HG03064 (cell line): ENCODE measurements at regions not wholly inside any gene's neighbourhood (a gene's known extent, or its start where the extent isn't known, plus 50 kb on each side); places are given as distances from the start of the nearest gene placed in this dataset.
"Not testable (repeated sequence)": the region's sequence is repeated elsewhere in the genome, so short reads cannot be mapped to it uniquely, and the experiment has no call there.

Experiments used
- ATAC-seq: cut with Tn5 transposase; IDR thresholded peaks from one replicate; pipeline ENCODE4 v1.9.1; 2021; ENCODE audit warnings: low read depth; ENCODE audit not compliant: unreplicated experiment

DNA sequence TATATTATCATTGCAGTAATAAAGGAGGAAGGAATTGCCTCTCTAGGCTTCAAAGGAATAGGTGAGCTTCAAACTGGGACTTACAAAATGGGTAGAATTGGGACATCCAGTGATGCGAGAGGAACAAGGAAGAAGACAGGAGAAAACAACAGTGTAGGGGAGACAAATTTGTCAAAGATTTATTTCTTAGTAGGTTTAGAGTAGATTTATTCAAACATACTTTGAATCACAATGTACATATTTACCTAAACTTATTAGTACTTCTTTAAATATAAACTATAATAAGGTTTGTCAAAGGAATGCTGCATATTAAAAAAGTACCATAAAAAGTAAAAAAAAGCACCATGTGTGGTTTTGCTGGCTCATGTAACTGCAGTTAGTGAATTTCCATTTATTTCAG is 161.4 kb upstream of the CDH2 start:
- no peak for ATAC-seq

DNA sequence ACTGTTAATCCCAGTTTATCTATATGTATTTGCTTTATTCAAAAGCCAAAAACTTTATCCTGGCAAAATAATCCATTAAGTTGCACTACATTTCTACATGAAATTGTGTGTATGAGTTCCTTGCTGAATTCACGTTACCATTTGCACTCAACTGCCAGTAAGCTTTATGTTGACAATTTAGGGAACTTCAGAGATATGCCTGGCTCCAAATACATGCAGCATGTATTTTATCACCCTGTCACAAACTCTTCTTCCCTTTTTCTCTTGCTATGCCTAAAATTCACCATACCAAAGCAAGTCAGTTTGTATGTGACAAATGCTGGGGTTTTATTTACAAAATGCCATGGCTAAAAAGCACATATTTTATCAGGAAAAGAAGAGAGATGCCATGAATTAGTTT is 157.6 kb upstream of the CDH2 start:
- ATAC-seq, result no peak

DNA sequence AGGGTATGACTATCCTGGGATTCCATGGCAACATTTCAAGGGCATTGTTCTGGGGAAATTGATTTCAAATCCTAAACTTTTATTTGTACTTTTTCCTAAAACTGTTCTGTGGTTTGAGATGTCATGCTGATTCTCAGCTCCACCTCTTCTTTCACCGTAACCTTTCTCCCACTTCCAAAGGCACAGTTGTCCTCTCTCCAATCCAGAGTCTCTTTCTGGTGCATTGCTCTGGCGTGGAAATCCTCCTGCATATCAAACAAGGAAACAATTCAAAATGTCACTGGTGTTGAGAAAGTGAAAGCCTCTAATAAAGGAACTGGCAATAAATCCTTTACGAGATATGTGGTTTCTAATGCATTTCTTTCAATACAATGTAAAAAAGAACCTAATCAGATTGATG is 155.1 kb upstream of the CDH2 start:
- no peak for ATAC-seq

DNA sequence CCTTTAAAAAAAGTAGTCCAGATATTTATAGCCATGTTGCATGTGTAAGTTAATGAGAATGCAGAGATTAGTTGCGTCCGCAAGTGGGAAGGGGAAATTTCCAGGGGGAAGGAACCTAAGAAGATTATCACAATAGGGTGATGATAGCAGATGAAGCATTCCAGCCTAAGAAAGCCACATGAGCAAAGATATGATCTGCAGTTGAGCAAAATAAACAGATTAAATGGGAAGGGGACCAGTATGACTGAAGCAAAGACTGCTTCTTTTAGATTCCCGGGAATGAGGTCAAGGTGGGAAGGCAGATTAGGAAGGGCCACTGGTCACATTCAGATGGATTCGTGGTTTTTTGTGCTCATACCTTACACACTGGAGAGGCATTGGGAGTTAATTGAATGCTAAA is 154.6 kb upstream of the CDH2 start:
- ATAC-seq, result no peak

DNA sequence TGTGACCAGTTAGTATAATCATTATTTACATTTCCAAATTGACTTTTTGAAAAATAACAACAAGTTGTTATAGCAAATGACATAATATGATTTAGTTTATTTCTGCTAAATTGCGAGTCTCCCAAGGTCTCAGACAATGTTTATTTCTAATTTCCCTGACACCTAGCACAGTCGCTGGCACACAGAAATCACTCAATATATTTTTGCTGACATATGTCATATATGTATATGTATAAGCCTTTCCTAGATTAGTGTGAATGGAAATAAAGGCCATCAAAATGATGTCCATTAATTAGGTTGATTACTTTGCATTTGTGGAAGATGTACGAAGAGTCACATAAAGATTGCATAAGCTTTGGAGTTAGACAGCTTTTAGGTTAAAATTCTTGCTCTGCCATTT is 136.7 kb upstream of the CDH2 start:
- no peak for ATAC-seq

DNA sequence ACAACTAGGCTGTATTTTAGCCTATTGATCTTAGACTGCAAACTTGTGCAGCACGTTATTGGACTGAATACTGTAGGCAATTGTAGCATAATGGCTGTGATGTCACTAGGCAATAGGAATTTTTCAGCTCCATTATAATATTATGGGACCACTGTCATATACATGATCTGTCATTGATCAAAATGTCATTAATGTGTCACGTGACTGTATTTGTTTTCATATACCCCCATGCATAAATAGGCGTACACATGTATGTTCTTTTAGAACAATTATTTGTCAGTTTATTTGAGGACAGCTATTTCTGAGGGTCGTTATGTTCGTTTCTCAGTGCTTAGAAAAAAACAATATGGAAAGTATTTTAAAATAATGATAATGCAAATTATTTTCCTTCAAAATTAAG is 111.9 kb upstream of the CDH2 start:
- no peak for ATAC-seq

DNA sequence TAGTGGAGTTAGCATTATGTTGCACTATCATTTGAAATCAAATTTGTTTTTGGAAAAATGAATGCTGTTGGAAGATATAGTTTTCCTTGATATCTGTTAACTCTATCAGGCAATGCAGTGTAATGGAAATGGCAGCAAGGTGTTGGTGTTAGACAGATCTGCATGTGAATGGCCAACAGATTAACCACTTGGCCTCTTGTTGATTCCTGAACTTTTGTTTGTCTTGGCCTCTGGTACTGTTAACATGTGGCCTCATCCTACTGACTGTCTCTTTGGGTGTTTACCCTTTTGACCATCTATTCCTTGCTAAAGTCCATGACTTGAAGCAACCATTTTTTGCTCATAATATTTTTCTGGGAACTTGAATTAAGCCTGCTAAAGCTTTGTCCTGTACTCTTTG is 110.2 kb upstream of the CDH2 start:
- no peak for ATAC-seq

DNA sequence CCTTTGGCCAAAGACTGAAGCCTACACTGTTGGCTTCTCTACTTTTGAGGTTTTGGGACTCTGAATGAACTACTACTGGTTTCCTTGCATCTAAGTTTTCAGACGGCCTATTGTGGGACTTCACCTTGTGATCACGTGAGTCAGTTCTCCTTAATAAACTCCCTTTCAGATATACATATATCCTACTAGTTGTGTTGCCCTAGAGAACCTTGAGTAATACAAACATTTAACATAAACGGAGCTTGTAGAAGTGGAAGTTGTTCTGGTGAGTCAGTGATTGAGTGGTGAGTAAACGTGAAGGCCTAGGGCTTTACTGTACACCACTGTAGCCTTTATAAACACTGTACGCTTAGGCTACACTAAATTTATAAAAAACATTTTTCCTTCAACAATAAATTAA is 107.2 kb upstream of the CDH2 start:
- no peak for ATAC-seq

DNA sequence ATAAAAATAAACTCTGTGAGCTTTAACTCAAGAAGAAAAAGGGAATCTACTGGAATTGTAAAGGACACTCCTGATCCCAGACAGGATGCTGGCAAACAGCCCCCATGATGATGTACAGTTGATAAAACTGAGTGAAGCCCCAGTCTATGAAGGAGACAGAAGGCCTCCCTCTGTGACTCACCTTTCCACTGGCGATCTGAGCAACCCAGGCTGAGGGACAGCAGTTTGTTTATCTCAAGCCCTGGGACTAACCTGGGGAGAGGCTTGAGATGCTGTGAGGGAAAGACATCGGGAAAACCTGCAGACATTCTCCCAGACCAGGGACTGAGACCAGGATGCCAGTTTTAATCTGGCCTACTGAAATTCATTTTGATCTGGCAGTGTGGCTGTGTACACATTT is 104.5 kb upstream of the CDH2 start:
- ATAC-seq, result no peak

DNA sequence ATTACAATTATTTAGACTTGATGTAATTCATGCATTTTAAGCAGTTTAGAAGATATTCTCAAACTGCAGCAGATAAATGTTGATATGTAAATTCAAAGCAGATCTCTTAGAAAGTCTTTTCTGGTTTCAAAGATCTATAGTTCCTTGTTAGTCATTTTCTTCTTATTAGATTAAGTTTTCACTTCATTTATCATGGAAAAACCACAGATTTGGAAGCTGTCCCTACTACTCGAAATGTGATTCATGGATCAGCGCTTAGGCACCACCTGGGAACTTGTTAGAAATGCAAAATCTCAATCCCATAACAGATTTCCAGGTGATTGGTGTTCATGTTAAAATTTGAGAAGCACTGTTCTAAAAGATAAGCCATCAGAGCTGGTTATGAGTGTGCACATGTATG is 92.8 kb upstream of the CDH2 start:
- ATAC-seq, result no peak

DNA sequence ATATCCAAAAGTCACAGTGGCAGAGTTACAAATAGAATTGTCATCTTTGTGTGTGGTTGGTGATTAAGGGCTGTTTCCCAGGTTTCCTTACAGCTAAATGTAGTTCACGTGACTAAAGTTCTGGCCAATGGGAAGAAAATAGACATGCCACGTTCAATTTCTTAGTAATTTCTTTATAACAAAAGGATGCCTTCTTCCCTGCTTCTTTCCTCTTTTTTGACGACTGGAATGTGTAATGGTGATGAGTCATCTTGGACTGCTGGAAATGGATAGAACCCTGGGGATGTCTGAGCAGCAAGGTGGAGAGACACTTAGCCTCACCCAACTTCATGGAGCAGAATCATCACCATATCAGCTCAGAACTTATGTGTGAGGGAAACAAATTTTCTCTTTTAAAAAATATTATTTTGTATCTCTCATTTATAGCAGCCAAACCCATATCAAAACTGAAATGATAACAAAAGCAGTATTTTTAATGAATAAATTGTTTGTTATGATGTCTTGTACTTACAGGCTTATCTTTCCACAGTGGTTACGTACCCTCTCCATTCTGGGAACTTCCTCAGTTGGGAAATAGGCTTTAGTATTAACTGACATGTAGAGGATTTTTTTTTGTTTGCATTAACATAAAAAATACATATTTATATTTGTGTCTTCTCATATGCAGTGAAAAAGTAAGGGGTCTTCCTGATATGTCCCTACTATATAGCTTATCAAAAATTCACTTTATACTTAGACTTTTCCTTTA is 91.1 kb upstream of the CDH2 start:
- no peak for ATAC-seq

DNA sequence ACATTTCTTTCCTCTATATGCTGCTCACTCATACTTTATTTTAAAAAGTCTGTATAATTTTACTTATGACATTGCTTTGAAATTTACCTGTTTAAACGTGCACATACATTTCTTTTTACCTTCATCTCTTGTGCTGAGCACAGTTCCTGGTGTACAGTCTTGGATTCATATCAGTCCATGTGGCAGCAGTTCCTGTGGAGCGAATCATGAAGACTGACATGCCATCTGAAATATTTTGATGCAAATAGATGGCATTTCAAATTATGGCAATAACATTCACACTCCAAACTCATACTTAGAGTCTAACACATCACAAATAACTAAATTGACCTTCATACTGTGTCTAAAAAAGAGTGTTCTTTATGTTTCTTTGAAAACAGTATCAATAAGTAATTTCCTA is 90.3 kb upstream of the CDH2 start:
- ATAC-seq, result no peak

DNA sequence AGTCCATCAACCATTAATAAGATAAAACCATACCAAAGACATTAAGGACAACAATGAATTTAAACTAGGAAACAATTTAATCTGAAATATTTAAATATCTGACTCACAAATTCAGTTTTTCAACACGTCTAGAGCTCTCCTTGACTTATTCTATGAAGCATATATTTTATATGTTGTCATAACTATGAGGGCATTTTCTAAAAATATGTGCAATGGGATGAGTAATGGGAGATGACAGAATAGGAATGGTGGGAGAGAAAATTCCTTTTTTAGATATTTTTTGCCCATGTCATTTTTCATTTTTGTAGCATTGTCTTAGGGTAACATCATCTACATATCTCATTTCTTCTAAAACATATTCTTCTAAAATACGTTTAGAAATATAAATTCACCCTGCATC is 79.2 kb upstream of the CDH2 start:
- no peak for ATAC-seq

DNA sequence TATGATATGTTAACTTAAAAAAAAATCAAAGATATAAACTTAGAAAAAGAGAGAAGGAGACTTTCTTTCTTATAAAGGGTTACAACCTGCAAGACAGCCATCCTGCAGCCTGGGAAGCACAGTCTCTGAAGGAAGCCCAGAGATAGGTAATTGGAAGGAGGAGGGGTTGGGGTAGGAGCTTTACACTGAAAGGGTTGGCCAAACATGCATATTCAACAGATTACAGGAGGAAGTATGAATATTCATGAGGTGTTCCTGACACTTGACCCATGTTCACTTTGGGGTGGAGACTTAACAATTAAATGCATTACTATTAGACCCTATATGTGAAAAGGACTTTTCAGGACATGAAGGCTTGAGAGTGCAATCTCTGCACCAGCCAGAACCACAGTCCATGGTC is 71.7 kb upstream of the CDH2 start:
- ATAC-seq, result no peak

DNA sequence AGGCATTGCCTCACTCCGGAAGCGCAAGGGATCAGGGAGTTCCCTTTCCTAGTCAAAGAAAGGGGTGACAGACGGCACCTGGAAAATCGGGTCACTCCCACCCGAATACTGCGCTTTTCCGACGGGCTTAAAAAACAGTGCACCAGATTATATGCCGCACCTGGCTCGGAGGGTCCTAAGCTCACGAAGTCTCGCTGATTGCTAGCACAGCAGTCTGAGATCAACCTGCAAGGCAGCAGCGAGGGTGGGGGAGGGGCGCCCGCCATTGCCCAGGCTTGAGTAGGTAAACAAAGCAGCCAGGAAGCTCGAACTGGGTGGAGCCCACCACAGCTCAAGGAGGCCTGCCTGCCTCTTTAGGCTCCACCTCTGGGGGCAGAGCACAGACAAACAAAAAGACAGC is 63.7 kb upstream of the CDH2 start:
- ATAC-seq, result not testable (repeated sequence)

DNA sequence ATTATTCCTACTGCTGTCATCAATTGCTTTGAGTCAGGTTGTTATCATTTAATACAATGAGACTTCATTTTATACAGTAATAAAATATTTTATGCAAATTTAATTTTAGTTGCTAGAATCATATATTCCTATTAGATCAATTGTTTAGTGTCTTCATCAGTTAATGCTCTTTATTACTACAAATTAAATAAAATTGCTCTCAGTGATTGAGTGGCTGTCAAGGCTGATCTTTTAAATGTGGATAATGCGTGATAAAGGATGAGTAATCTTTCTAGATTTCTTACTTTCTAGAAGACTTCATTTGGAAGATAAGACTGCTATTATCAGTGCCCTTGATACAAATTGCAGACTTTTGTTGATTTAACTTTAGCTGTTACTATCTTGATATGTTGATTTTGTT is 59.6 kb upstream of the CDH2 start:
- ATAC-seq, result no peak
